ENCODE measurements at regions not wholly inside any gene's neighbourhood (a gene's known extent, or its start where the extent isn't known, plus 50 kb on each side); places are given as distances from the start of the nearest gene placed in this dataset.
A peak's percentile ranks its signal among the peaks of the same experiment; 100 is the strongest.

GRCh38 chr6:40973304-40973703 is 65.7 kb downstream of the UNC5CL start:
- DNase-seq, result no peak

GRCh38 chr6:40972814-40973213 is 66.2 kb downstream of the UNC5CL start:
- no peak for DNase-seq

GRCh38 chr6:40972190-40972589 is 66.8 kb downstream of the UNC5CL start:
- no peak for DNase-seq

GRCh38 chr6:40968620-40969164 is 70.3 kb downstream of the UNC5CL start:
- DNase-seq, result no peak

- no peak for DNase-seq
Measured at GRCh38 chr6:40966860-40967259, 72.2 kb downstream of the UNC5CL start.

GRCh38 chr6:40965046-40965445 is 74.0 kb downstream of the UNC5CL start:
- no peak for DNase-seq

- no peak for DNase-seq
Measured at GRCh38 chr6:40963019-40963418, 76.0 kb downstream of the UNC5CL start.

- DNase-seq, result peak; percentile 89
Measured at GRCh38 chr6:40962241-40962640, 76.8 kb downstream of the UNC5CL start.

GRCh38 chr6:40961831-40962230 is 77.2 kb downstream of the UNC5CL start:
- no peak for DNase-seq

- no peak for DNase-seq
Measured at GRCh38 chr6:40960742-40961430, 78.1 kb downstream of the UNC5CL start.

- no peak for DNase-seq
Measured at GRCh38 chr6:40959781-40960327, 79.2 kb downstream of the UNC5CL start.

- DNase-seq, result no peak
Measured at GRCh38 chr6:40958738-40959137, 80.3 kb downstream of the UNC5CL start.

GRCh38 chr6:40957616-40958492 is 81.2 kb downstream of the UNC5CL start:
- no peak for DNase-seq

- DNase-seq, result no peak
Measured at GRCh38 chr6:40956936-40957335, 82.1 kb downstream of the UNC5CL start.

GRCh38 chr6:40955178-40955545 is 83.9 kb downstream of the UNC5CL start:
- no peak for DNase-seq

- no peak for DNase-seq
Measured at GRCh38 chr6:40954446-40955177, 84.4 kb downstream of the UNC5CL start.

GRCh38 chr6:40953486-40953885 is 85.5 kb downstream of the UNC5CL start:
- no peak for DNase-seq

- no peak for DNase-seq
Measured at GRCh38 chr6:40950986-40951698, 87.9 kb downstream of the UNC5CL start.

- peak; percentile 16 for DNase-seq
Measured at GRCh38 chr6:40948570-40948969, 90.5 kb downstream of the UNC5CL start.

GRCh38 chr6:40947876-40948526 is 91.0 kb downstream of the UNC5CL start:
- DNase-seq, result peak; percentile 71

- no peak for DNase-seq
Measured at GRCh38 chr6:40946738-40947301, 92.2 kb downstream of the UNC5CL start.
